SH-SY5Y (cell line): ENCODE measurements at regions not wholly inside any gene's neighbourhood (a gene's known extent, or its start where the extent isn't known, plus 50 kb on each side); places are given as distances from the start of the nearest gene placed in this dataset.

Experiments used
- GATA2 ChIP-seq: IDR thresholded peaks from 2 replicates; pipeline ENCODE4 v1.6.1; 2011; ENCODE audit warnings: mild to moderate bottlenecking, low read depth, low read length
- GATA3 ChIP-seq: IDR thresholded peaks from 2 replicates; pipeline ENCODE4 v1.6.1; 2011; ENCODE audit warnings: low read depth, mild to moderate bottlenecking, low read length, moderate library complexity

DNA sequence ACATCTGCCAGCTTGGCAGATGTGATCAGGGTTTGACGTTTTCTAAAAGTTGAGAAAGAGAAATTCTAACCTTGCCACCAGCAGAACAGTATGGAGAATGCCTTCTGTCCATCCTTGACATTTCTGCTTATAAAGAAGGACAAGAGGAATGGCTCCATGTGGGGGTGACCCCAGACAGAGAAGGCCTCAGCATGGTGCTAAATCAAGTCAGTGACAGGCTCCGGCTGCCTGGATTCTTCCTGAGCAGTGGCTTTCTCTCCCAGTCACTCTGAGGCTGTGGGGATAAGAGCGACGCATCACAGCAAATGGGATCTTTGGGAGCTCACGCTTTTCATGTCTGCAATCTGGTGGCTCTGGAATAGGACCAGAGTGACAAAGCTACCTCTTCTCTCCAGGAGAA is 640.2 kb upstream of the CAMK1G start:
- TF ChIP-seq GATA3 (no peak), GATA2 (no peak)
